ENCODE measurements at regions not wholly inside any gene's neighbourhood (a gene's known extent, or its start where the extent isn't known, plus 50 kb on each side); places are given as distances from the start of the nearest gene placed in this dataset.
"Not testable (repeated sequence)": the region's sequence is repeated elsewhere in the genome, so short reads cannot be mapped to it uniquely, and the experiment has no call there.

- Mint-ChIP-seq H3K36me3 (ENCODE audit: low read depth, unreplicated experiment) (no peaks in the 10 kb centered on the region), H3K4me1 (ENCODE audit: unreplicated experiment) (peaks cover 13% of the 10 kb centered on the region), H3K27ac (ENCODE audit: unreplicated experiment) (no peak overlapping the region), H3K27me3 (ENCODE audit: unreplicated experiment) (no peaks in the 10 kb centered on the region), H3K4me3 (ENCODE audit: unreplicated experiment) (no peak overlapping the region), H3K9me3 (ENCODE audit: unreplicated experiment) (no peaks in the 10 kb centered on the region)
- TF ChIP-seq CTCF (IDR thresholded peaks at IDR 0.05; ENCODE audit: unreplicated experiment) = no peak
- no peak for DNase-seq (ENCODE audit: low spot score)
Observed at GRCh38 chr2:31654241-31654640, 73.5 kb upstream of the SRD5A2 start.

- H3K27me3 Mint-ChIP-seq (ENCODE audit: unreplicated experiment) = no peaks in the 10 kb centered on the region
- H3K36me3 Mint-ChIP-seq (ENCODE audit: low read depth, unreplicated experiment) = no peaks in the 10 kb centered on the region
- no peak for TF ChIP-seq CTCF (IDR thresholded peaks at IDR 0.05; ENCODE audit: unreplicated experiment)
- H3K4me1 Mint-ChIP-seq (ENCODE audit: unreplicated experiment) = peaks cover 13% of the 10 kb centered on the region
- H3K4me3 Mint-ChIP-seq (ENCODE audit: unreplicated experiment) = no peak overlapping the region
- no peak overlapping the region for H3K27ac Mint-ChIP-seq (ENCODE audit: unreplicated experiment)
- H3K9me3 Mint-ChIP-seq (ENCODE audit: unreplicated experiment) = no peaks in the 10 kb centered on the region
- DNase-seq (ENCODE audit: low spot score) = no peak
Observed at GRCh38 chr2:31651736-31652135, 71.0 kb upstream of the SRD5A2 start.

GRCh38 chr2:31651267-31651666, 70.5 kb upstream of the SRD5A2 start:
- H3K36me3 Mint-ChIP-seq (ENCODE audit: low read depth, unreplicated experiment) = no peaks in the 10 kb centered on the region
- H3K4me1 Mint-ChIP-seq (ENCODE audit: unreplicated experiment) = peaks cover 13% of the 10 kb centered on the region
- no peak overlapping the region for H3K27ac Mint-ChIP-seq (ENCODE audit: unreplicated experiment)
- H3K27me3 Mint-ChIP-seq (ENCODE audit: unreplicated experiment) = no peaks in the 10 kb centered on the region
- TF ChIP-seq CTCF (IDR thresholded peaks at IDR 0.05; ENCODE audit: unreplicated experiment) = no peak
- no peak for DNase-seq (ENCODE audit: low spot score)
- H3K4me3 Mint-ChIP-seq (ENCODE audit: unreplicated experiment) = no peak overlapping the region
- no peaks in the 10 kb centered on the region for H3K9me3 Mint-ChIP-seq (ENCODE audit: unreplicated experiment)

GRCh38 chr2:31644551-31644950, 63.8 kb upstream of the SRD5A2 start:
- H3K27me3 Mint-ChIP-seq (ENCODE audit: unreplicated experiment) = no peaks in the 10 kb centered on the region

GRCh38 chr2:31642707-31643106, 62.0 kb upstream of the SRD5A2 start:
- TF ChIP-seq CTCF (IDR thresholded peaks at IDR 0.05; ENCODE audit: unreplicated experiment) = no peak
- no peaks in the 10 kb centered on the region for H3K36me3 Mint-ChIP-seq (ENCODE audit: low read depth, unreplicated experiment)
- H3K9me3 Mint-ChIP-seq (ENCODE audit: unreplicated experiment) = no peaks in the 10 kb centered on the region
- no peak overlapping the region for H3K4me3 Mint-ChIP-seq (ENCODE audit: unreplicated experiment)
- H3K27me3 Mint-ChIP-seq (ENCODE audit: unreplicated experiment) = no peaks in the 10 kb centered on the region
- no peaks in the 10 kb centered on the region for H3K4me1 Mint-ChIP-seq (ENCODE audit: unreplicated experiment)
- DNase-seq (ENCODE audit: low spot score) = no peak
- no peak overlapping the region for H3K27ac Mint-ChIP-seq (ENCODE audit: unreplicated experiment)

More at GRCh38 chr2:31644551-31644950, 63.8 kb upstream of the SRD5A2 start:
- H3K4me3 Mint-ChIP-seq (ENCODE audit: unreplicated experiment) = no peak overlapping the region
- H3K9me3 Mint-ChIP-seq (ENCODE audit: unreplicated experiment) = no peaks in the 10 kb centered on the region
- TF ChIP-seq CTCF (IDR thresholded peaks at IDR 0.05; ENCODE audit: unreplicated experiment) = no peak
- H3K4me1 Mint-ChIP-seq (ENCODE audit: unreplicated experiment) = no peaks in the 10 kb centered on the region
- no peak for DNase-seq (ENCODE audit: low spot score)
- H3K36me3 Mint-ChIP-seq (ENCODE audit: low read depth, unreplicated experiment) = no peaks in the 10 kb centered on the region
- H3K27ac Mint-ChIP-seq (ENCODE audit: unreplicated experiment) = no peak overlapping the region

GRCh38 chr2:31632201-31632600, 51.5 kb upstream of the SRD5A2 start:
- H3K9me3 Mint-ChIP-seq (ENCODE audit: unreplicated experiment); H3K4me1 Mint-ChIP-seq (ENCODE audit: unreplicated experiment); H3K4me3 Mint-ChIP-seq (ENCODE audit: unreplicated experiment); H3K36me3 Mint-ChIP-seq (ENCODE audit: low read depth, unreplicated experiment); H3K27me3 Mint-ChIP-seq (ENCODE audit: unreplicated experiment); H3K27ac Mint-ChIP-seq (ENCODE audit: unreplicated experiment); DNase-seq (ENCODE audit: low spot score): not testable (repeated sequence)
